Dedifferentiated amniotic fluid mesenchymal stem cell (primary cell): ENCODE measurements at regions not wholly inside any gene's neighbourhood (a gene's known extent, or its start where the extent isn't known, plus 50 kb on each side); places are given as distances from the start of the nearest gene placed in this dataset.

ENCODE experiments used
- DNase-seq: peaks from one replicate; pipeline ENCODE4 v3.0.0-alpha.2; 2016; ENCODE audit errors: extremely low spot score

GRCh38 chr6:133184798-133185372 lies 56.3 kb upstream of the EYA4 start:
- peak; percentile 39 for DNase-seq

GRCh38 chr6:133185731-133186130 lies 55.4 kb upstream of the EYA4 start:
- no peak for DNase-seq

GRCh38 chr6:133187114-133187513 lies 54.0 kb upstream of the EYA4 start:
- no peak for DNase-seq

GRCh38 chr6:133187657-133188453 lies 53.3 kb upstream of the EYA4 start:
- peak; percentile 40 for DNase-seq

- DNase-seq, result no peak
Observed at GRCh38 chr6:133190912-133191311, 50.2 kb upstream of the EYA4 start.

- no peak for DNase-seq
Observed at GRCh38 chr6:133191323-133191722, 49.8 kb upstream of the EYA4 start.
